ENCODE measurements at regions not wholly inside any gene's neighbourhood (a gene's known extent, or its start where the extent isn't known, plus 50 kb on each side); places are given as distances from the start of the nearest gene placed in this dataset.
"Not testable (repeated sequence)": the region's sequence is repeated elsewhere in the genome, so short reads cannot be mapped to it uniquely, and the experiment has no call there.

GRCh38 chr6:48493432-48493831 is 382.4 kb upstream of the PTCHD4 start:
- TF ChIP-seq CTCF (conservative IDR thresholded peaks at IDR 0.05 in 1 of 2, IDR thresholded peaks at IDR 0.05 in 1 of 2; ENCODE audit: extremely low read depth in 1 of 2, insufficient read depth in 1 of 2, low read depth in 1 of 2, low read length in 2 of 2); EZH2 (IDR thresholded peaks at IDR 0.05; ENCODE audit: borderline replicate concordance, low read length): not testable (repeated sequence)

Data from mammary epithelial cell (primary cell).